ENCODE measurements at regions not wholly inside any gene's neighbourhood (a gene's known extent, or its start where the extent isn't known, plus 50 kb on each side); places are given as distances from the start of the nearest gene placed in this dataset.

- TF ChIP-seq REST (IDR thresholded peaks at IDR 0.05) (no peak), ZSCAN20 (CRISPR knock-in tag; IDR thresholded peaks at IDR 0.05) (no peak), POLR2A (IDR thresholded peaks at IDR 0.05; ENCODE audit: low read length) (no peak), USF2 (IDR thresholded peaks at IDR 0.05) (no peak), SMC3 (IDR thresholded peaks at IDR 0.05) (no peak), HOXB5 (CRISPR knock-in tag; IDR thresholded peaks at IDR 0.05) (no peak)
Measured at GRCh38 chr20:6238421-6238820, 115.6 kb upstream of the FERMT1 start (continued).

GRCh38 chr20:6235510-6235909 is 112.7 kb upstream of the FERMT1 start:
- DNase-seq (ENCODE audit: low read depth in 1 of 2, low spot score in 1 of 2) (no peak), FAIRE-seq (no peak)
- TF ChIP-seq SREBF2 (IDR thresholded peaks at IDR 0.05) (no peak), EHF (CRISPR knock-in tag; IDR thresholded peaks at IDR 0.05) (no peak), CHD4 (IDR thresholded peaks at IDR 0.05; ENCODE audit: borderline replicate concordance) (no peak), ZC3H11A (IDR thresholded peaks at IDR 0.05) (no peak), PBX3 (IDR thresholded peaks at IDR 0.05) (no peak), MAFK (IDR thresholded peaks at IDR 0.05; ENCODE audit: partially characterized antibody) (peak; percentile 44)

GRCh38 chr20:6232436-6232835 is 109.6 kb upstream of the FERMT1 start:
- ChIA-PET POLR2A (no interaction called here), CTCF (no interaction called here)
- no peak for FAIRE-seq
- H3K9me3 ChIP-seq: no peaks in the 10 kb centered on the region
- H3K4me1 ChIP-seq: no peaks in the 10 kb centered on the region
- DNase-seq (ENCODE audit: low read depth in 1 of 2, low spot score in 1 of 2): no peak
- TF ChIP-seq RCOR1 (IDR thresholded peaks at IDR 0.05; ENCODE audit: low read depth, low read length) (no peak), JUNB (IDR thresholded peaks at IDR 0.05) (no peak), CHD4 (IDR thresholded peaks at IDR 0.05; ENCODE audit: borderline replicate concordance) (no peak), JUN (IDR thresholded peaks at IDR 0.05) (no peak), FOSL2 (IDR thresholded peaks at IDR 0.05) (no peak), FOSL2 (CRISPR knock-in tag; IDR thresholded peaks at IDR 0.05) (no peak), NPAS2 (CRISPR knock-in tag; IDR thresholded peaks at IDR 0.05; ENCODE audit: borderline replicate concordance) (no peak)
- 7% methylated on average over 3 of the region's 3 CpGs for WGBS (ENCODE audit: missing lambda C conversion rate)
- H3K4me3 ChIP-seq: no peak overlapping the region
- H3K4me2 ChIP-seq: no peak overlapping the region
- ATAC-seq: no peak
- no peak overlapping the region for H3K27ac ChIP-seq

More at GRCh38 chr20:6235510-6235909, 112.7 kb upstream of the FERMT1 start:
- ATAC-seq: no peak
- H3K27ac ChIP-seq: no peak overlapping the region
- ChIA-PET POLR2A (no interaction called here), CTCF (interaction anchor here (1.0 kb wide), 1 partner anchor 8 kb away, joined by 3 read pairs; no protein-coding TSS in a partner anchor)
- no peak overlapping the region for H3K4me2 ChIP-seq
- H3K9me3 ChIP-seq: no peaks in the 10 kb centered on the region
- H3K4me1 ChIP-seq: no peaks in the 10 kb centered on the region
- WGBS (ENCODE audit: missing lambda C conversion rate): 4% methylated on average over 1 of the region's 1 CpG
- H3K4me3 ChIP-seq: no peak overlapping the region

GRCh38 chr20:6231556-6231955 is 108.7 kb upstream of the FERMT1 start:
- ChIA-PET CTCF (interaction anchor here (1.1 kb wide), 1 partner anchor 12 kb away, joined by 3 read pairs; no protein-coding TSS in a partner anchor), POLR2A (no interaction called here)
- ATAC-seq (no peak), FAIRE-seq (no peak), DNase-seq (ENCODE audit: low read depth in 1 of 2, low spot score in 1 of 2) (no peak)
- no peaks in the 10 kb centered on the region for H3K9me3 ChIP-seq
- no peak overlapping the region for H3K4me2 ChIP-seq
- H3K27ac ChIP-seq: no peak overlapping the region
- no peaks in the 10 kb centered on the region for H3K4me1 ChIP-seq
- 0% methylated on average over 2 of the region's 2 CpGs for WGBS (ENCODE audit: missing lambda C conversion rate)
- no peak overlapping the region for H3K4me3 ChIP-seq
- TF ChIP-seq HEYL (CRISPR knock-in tag; IDR thresholded peaks at IDR 0.05) (no peak), ESRRA (IDR thresholded peaks at IDR 0.05; ENCODE audit: borderline replicate concordance, low read length) (no peak), FOSL2 (IDR thresholded peaks at IDR 0.05) (no peak), FOSL2 (CRISPR knock-in tag; IDR thresholded peaks at IDR 0.05) (no peak)

Measured in A549 (cell line).